Naive thymus-derived CD8-positive, alpha-beta T cell (primary cell): ENCODE measurements at regions not wholly inside any gene's neighbourhood (a gene's known extent, or its start where the extent isn't known, plus 50 kb on each side); places are given as distances from the start of the nearest gene placed in this dataset.

Source experiments
- ATAC-seq, 2 donors: fragments of 150-1000 bp; cut with Tn5 transposase in 1 of 2; sonication (Bioruptor Pico), chemical (Tn5 transposase) in 1 of 2; 1 replicate in 1 of 2; 2 replicates in 1 of 2; pipeline ENCODE4 v1.10.0; 2021; ENCODE audit warnings: mild to moderate bottlenecking in 2 of 2, moderate library complexity in 2 of 2
- POLR2A ChIA-PET: fragments of 350-600 bp; sonication (Branson Sonifier 250); formaldehyde crosslinking; loops from one replicate; lab custom pipeline; 2021; ENCODE audit warnings: antibody characterized with exemption; lab: Charles Lee
- DNase-seq, 10 donors: peaks; one replicate each; pipeline versions ENCODE4 v3.0.0 to v3.0.0-alpha.2; 2020 to 2022
- H3K27ac Mint-ChIP-seq, 10 donors: one replicate each; pipeline ENCODE4 v1.8.0; 2020 to 2022; ENCODE audit warnings: mild to moderate bottlenecking in 10 of 10, mixed read lengths in 10 of 10, moderate library complexity in 4 of 10, inconsistent platforms in 1 of 10
- H3K27me3 Mint-ChIP-seq, 5 donors: one replicate each; pipeline ENCODE4 v1.8.0; 2021 to 2022; ENCODE audit warnings: mixed read lengths in 5 of 5
- H3K36me3 Mint-ChIP-seq, 3 donors: one replicate each; pipeline ENCODE4 v1.8.0; 2020 to 2022; ENCODE audit warnings: mixed read lengths in 3 of 3, mild to moderate bottlenecking in 2 of 3, inconsistent platforms in 1 of 3
- H3K4me1 Mint-ChIP-seq, 4 donors: one replicate each; pipeline ENCODE4 v1.8.0; 2021 to 2022; ENCODE audit warnings: mixed read lengths in 4 of 4
- H3K4me3 Mint-ChIP-seq, 10 donors: one replicate each; pipeline ENCODE4 v1.8.0; 2020 to 2022; ENCODE audit warnings: mild to moderate bottlenecking in 10 of 10, mixed read lengths in 10 of 10, moderate library complexity in 6 of 10, inconsistent platforms in 1 of 10
- H3K9me3 Mint-ChIP-seq, 9 donors: one replicate each; pipeline ENCODE4 v1.8.0; 2020 to 2022; ENCODE audit warnings: mixed read lengths in 9 of 9, mild to moderate bottlenecking in 3 of 9, inconsistent platforms in 1 of 9, moderate library complexity in 1 of 9

DNA sequence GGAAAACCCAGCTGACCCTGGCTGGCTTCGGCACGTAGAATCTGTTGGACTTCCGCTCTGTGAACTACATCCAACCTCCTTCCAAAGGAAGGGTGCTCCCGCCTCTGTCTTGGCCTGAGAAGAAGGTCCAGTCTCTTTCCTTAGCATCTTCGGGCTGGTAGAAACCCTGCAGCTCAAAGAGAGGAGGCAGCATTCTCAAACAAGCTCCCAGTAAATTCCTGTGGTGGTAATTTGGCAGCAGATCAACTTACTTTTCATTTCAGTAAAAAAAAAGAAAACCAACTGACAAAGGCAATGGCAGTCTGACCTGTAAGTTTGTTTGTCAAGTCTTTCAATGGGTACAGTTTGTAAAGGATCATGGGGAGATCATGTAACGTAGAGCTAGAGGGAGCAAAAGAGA lies 176.7 kb downstream of the MED10 start:
- H3K27ac Mint-ChIP-seq = no peak overlapping the region
- no peak for ATAC-seq
- no peaks in the 10 kb centered on the region for H3K4me1 Mint-ChIP-seq
- peaks cover 0 to 6% (median 0%) of the 10 kb centered on the region in 3 donors for H3K36me3 Mint-ChIP-seq
- DNase-seq = no peak
- peaks cover 0 to 32% (median 14%) of the 10 kb centered on the region in 5 donors for H3K27me3 Mint-ChIP-seq
- POLR2A ChIA-PET = no interaction called here
- H3K4me3 Mint-ChIP-seq = no peak overlapping the region
- peaks cover 0 to 9% (median 0%) of the 10 kb centered on the region in 9 donors for H3K9me3 Mint-ChIP-seq

DNA sequence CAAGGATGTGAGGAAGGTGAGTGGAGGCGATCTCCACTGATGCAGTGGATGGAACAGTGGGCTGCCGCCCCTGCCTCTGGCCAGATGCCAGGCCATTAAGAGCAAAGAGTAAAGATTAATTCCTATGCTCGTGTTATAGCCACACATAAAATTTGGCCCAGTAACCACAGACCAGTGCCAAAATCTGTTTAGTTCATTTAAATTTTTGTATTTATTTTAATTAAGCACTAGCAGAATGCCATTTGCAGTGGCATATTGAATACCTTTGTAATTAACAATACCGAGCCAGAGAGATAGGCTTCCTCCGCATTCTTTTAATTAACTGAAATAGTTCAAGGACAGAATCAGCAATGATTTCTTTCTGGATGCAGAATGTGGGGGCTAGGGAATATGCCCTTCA lies 179.8 kb downstream of the MED10 start:
- Mint-ChIP-seq H3K27me3 (peaks cover 0 to 32% (median 9%) of the 10 kb centered on the region in 5 donors), H3K36me3 (peaks cover 0 to 6% (median 0%) of the 10 kb centered on the region in 3 donors), H3K4me1 (peaks cover 1 to 8% (median 2%) of the 10 kb centered on the region in 4 donors), H3K4me3 (no peak overlapping the region), H3K27ac (no peak overlapping the region), H3K9me3 (peaks cover 0 to 9% (median 0%) of the 10 kb centered on the region in 9 donors)
- ATAC-seq (no peak), DNase-seq (no peak)
- POLR2A ChIA-PET = no interaction called here

DNA sequence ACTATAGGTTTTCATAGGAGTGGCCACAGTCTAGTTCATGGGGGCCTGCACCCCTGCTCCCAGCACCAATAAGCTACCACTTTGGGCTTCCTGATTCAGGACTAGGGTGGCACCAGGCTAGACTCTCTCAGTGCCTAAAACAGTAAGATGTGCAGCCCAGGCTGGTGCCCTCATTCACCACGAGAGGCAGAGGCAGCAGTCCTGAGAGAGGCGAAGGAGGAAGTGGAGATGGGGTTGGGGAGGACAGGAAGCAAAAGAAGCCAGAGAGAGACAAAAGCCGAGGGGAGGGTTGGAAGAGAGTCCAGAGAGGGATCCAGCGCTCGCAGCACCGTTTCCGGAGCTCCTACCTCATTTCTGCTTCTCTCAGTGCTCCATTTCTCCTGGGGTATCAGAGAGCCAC lies 180.9 kb downstream of the MED10 start:
- Mint-ChIP-seq H3K27ac (no peak overlapping the region), H3K36me3 (peaks cover 0 to 6% (median 0%) of the 10 kb centered on the region in 3 donors), H3K27me3 (peaks cover 0 to 32% (median 9%) of the 10 kb centered on the region in 5 donors), H3K4me3 (no peak overlapping the region), H3K9me3 (peaks cover 0 to 9% (median 0%) of the 10 kb centered on the region in 9 donors), H3K4me1 (peaks cover 1 to 8% (median 2%) of the 10 kb centered on the region in 4 donors)
- DNase-seq = no peak
- no peak for ATAC-seq
- POLR2A ChIA-PET = no interaction called here

DNA sequence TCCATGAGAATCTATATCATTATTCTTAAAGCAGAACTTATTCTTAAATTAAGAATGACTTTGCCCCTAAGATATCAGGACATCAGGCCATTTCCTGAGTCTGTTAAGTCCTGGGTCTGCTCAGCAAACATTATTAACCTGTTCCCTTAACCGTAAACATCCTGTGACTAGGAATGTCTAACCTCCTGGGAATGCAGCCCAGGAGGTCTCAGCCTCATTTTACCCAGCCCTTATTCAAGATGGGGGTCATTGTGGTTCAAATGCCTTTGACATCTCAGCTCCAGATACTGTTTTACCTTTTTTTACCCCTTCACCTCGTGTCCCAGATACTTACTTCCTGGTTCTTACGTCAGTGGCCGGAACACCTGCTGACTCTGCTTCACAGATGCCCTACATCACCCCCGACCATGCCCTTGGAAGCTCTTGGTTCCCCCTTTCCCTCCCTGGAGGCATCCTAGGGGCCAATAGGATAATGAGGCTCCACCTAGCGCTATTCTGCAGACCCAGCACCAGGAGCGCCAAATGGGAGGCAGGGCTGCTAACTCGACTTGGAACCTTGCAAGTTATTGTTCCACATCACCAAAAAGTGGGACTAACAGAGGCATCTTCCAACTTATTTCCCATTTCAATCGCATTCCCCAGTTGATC lies 182.5 kb downstream of the MED10 start:
- peaks cover 0 to 6% (median 0%) of the 10 kb centered on the region in 9 donors for H3K9me3 Mint-ChIP-seq
- ATAC-seq (no peak), DNase-seq (no peak)
- POLR2A ChIA-PET = no interaction called here
- no peak overlapping the region for H3K4me3 Mint-ChIP-seq
- H3K36me3 Mint-ChIP-seq = peaks cover 0 to 6% (median 0%) of the 10 kb centered on the region in 3 donors
- H3K27me3 Mint-ChIP-seq = peaks cover 0 to 26% (median 8%) of the 10 kb centered on the region in 5 donors
- H3K4me1 Mint-ChIP-seq = peaks cover 1 to 8% (median 2%) of the 10 kb centered on the region in 4 donors
- no peak overlapping the region for H3K27ac Mint-ChIP-seq

DNA sequence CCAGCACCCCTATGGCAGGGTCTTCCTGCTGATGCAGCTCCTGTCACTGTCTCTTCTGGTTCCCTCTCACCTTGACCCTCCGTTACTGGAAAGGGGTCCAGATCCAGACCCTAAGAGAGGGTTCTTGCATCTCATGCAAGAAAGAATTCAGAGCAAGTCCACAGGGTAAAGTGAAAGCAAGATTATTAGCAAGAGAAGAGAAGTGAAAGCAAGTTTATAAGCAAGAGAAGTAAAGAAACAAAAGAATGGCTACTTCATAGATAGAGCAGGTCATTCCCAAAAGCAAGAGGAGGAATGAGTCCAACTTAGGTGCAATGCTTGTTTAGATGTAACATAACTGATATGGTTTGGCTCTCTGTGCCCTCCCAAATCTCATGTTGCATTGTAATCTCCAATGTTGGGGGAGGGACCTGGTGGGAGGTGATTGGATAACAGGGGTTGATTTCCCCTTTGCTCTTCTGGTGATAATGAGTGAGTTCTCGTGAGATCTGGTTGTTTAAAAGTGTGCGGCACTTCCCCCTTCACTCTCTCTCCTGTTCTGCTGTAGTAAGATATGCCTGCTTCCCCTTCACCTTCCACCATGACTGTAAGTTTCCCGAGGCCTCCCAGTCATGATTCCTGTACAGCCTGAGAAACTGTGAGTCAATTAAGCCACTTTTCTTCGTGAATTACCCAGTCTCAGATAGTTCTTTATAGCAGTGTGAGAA lies 183.3 kb downstream of the MED10 start:
- Mint-ChIP-seq H3K27me3 (peaks cover 0 to 20% (median 5%) of the 10 kb centered on the region in 5 donors), H3K9me3 (peaks cover 0 to under 1% (median 0%) of the 10 kb centered on the region in 9 donors), H3K36me3 (no peaks in the 10 kb centered on the region), H3K27ac (no peak overlapping the region), H3K4me1 (peaks cover 1 to 8% (median 2%) of the 10 kb centered on the region in 4 donors), H3K4me3 (no peak overlapping the region)
- POLR2A ChIA-PET = no interaction called here
- ATAC-seq = no peak
- no peak for DNase-seq

DNA sequence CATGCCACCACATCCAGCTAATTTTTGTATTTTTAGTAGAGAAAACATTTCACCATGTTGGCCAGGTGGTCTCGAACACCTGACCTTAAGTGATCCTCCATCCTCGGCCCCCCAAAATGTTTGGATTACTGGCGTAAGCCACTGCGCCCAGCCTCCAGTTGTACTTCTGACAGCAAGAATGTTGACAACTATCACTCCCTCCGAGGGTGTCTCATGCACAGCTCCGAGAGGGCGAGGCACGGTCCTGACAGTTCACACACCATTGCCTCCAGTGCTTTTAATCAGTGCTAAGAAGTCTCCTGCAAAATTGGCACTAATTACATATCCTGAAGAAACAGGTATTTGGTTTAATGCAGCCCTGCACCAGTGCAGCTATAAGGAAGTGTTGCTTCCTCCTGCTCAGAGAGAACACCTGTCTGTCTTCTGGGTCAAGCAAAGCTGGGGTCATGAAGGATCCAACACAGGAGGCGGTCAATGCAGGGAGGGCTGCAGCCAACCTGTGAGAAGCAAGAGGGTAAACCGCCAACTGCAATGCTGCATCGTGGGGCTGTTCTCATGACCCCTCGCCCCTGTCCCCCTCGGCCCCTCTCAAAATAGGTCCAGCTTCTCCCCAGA lies 184.0 kb downstream of the MED10 start:
- DNase-seq (no peak), ATAC-seq (no peak)
- Mint-ChIP-seq H3K36me3 (no peaks in the 10 kb centered on the region), H3K4me1 (peaks cover 1 to 8% (median 2%) of the 10 kb centered on the region in 4 donors), H3K4me3 (no peak overlapping the region), H3K27me3 (peaks cover 0 to 20% (median 4%) of the 10 kb centered on the region in 5 donors), H3K9me3 (no peaks in the 10 kb centered on the region), H3K27ac (no peak overlapping the region)
- POLR2A ChIA-PET = no interaction called here

DNA sequence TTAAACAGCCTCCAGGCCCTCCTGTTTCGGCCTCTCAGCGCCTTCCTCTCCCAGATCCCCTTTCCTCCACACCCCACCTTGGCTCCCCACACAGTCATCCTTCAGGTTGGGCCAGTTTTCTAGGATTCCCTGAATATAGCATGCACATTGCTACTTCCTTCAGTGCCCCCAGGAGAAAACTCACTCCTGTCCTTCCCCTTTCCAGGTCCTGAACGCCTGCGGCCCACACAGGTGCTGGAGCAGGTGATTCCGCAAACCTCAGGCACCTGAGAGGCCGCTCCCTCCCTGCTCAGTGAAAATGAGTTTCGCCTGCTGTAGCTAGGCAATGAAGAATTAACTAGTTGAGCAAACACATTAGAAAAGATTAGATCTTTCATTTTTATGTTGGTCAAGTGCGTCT lies 185.0 kb downstream of the MED10 start:
- ATAC-seq = no peak
- POLR2A ChIA-PET = no interaction called here
- Mint-ChIP-seq H3K4me1 (peaks cover 1 to 8% (median 2%) of the 10 kb centered on the region in 4 donors), H3K4me3 (no peak overlapping the region), H3K36me3 (no peaks in the 10 kb centered on the region), H3K27ac (no peak overlapping the region), H3K27me3 (peaks cover 0 to 15% (median 4%) of the 10 kb centered on the region in 5 donors), H3K9me3 (no peaks in the 10 kb centered on the region)
- DNase-seq = no peak

DNA sequence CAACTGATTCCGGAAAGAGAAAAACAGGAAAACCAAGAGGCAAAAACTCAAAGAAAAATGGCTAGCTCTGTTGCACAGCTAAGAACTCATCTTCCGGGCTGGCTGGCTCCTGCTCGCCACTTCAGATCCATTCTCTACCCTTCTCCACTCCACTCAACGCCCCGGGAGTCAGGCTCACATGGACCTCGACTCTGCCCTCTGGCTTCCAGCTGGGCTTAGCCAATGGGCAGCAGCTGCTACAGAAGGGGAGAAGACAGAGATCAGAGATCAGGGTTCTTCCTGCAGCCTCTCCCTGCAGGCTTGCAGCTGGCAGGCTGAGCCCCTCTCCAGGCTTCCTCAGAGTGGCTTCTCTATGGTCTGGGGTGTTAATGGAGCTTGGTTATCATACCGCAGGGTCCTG lies 187.5 kb downstream of the MED10 start:
- Mint-ChIP-seq H3K4me3 (no peak overlapping the region), H3K9me3 (no peaks in the 10 kb centered on the region), H3K4me1 (peaks cover 1 to 8% (median 2%) of the 10 kb centered on the region in 4 donors), H3K27me3 (peaks cover 0 to 9% (median 0%) of the 10 kb centered on the region in 5 donors), H3K27ac (no peak overlapping the region), H3K36me3 (no peaks in the 10 kb centered on the region)
- no peak for DNase-seq
- POLR2A ChIA-PET = no interaction called here
- ATAC-seq = no peak

DNA sequence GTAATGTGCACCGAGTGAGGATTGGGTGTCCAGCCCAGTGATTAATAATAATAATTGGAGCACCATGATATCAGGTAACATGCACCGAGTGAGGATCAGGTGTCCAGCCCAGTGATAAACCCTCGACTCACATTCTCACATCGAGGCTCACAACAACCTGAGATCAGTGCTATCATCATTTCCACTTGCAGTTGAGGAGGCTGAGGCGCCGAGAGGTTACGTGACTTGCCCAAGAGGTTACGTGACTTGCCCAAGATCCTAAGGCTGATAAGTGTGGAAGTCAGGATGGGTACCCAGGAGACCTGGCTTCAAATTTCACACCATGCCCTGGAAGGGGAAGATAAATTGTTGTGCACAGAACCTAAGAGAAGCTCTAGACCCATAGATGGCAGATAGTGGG lies 189.4 kb downstream of the MED10 start:
- POLR2A ChIA-PET = no interaction called here
- ATAC-seq (no peak), DNase-seq (no peak)
- H3K27me3 Mint-ChIP-seq = peaks cover 0 to 18% (median 1%) of the 10 kb centered on the region in 5 donors
- peaks cover 0 to 2% (median 0%) of the 10 kb centered on the region in 4 donors for H3K4me1 Mint-ChIP-seq
- H3K36me3 Mint-ChIP-seq = no peaks in the 10 kb centered on the region
- H3K27ac Mint-ChIP-seq = no peak overlapping the region
- no peak overlapping the region for H3K4me3 Mint-ChIP-seq
- H3K9me3 Mint-ChIP-seq = no peaks in the 10 kb centered on the region

DNA sequence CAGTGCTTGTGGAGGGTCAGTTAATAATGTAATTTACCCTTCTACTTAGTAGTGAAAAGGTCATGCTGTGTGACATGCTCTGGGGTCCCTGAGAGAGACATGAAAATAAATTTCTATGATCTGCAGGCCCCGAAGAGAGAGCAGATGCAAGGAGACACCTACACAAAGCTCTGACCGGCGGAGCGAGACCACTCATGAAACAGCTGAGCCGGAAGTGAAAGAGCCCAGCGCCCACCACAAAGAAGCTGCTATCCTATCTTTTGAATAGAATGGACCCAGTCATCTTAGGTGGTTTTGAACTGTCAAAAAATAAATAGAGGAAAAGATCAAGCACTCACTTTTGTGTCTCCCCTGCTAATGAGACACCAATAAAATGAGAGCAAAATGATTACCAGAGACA lies 190.0 kb downstream of the MED10 start:
- DNase-seq (no peak), ATAC-seq (no peak)
- Mint-ChIP-seq H3K27me3 (peaks cover 0 to 19% (median 0%) of the 10 kb centered on the region in 5 donors), H3K36me3 (no peaks in the 10 kb centered on the region), H3K4me3 (no peak overlapping the region), H3K9me3 (no peaks in the 10 kb centered on the region), H3K27ac (no peak overlapping the region), H3K4me1 (peaks cover 0 to 2% (median 0%) of the 10 kb centered on the region in 4 donors)
- POLR2A ChIA-PET = no interaction called here

DNA sequence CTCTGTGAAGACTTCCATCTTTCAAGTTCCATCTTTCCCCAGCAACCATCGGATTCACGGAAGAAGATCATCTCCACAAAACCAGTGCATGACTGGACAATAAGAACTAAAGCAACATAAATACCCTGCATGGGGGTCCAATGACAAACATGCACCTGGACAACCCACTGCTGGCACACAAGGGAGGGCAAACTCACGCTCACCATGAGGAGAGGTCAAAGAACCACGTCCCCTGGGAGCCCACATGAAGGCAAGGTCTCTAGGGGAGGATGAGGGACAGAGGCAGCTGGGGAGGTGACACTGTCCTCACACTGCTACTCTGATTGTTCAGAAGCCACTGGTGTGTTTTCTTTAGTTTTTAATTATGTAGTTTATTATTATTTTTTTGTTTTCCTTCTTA lies 190.8 kb downstream of the MED10 start:
- DNase-seq = no peak
- Mint-ChIP-seq H3K36me3 (no peaks in the 10 kb centered on the region), H3K4me3 (no peak overlapping the region), H3K4me1 (peaks cover 0 to 2% (median 0%) of the 10 kb centered on the region in 4 donors), H3K27ac (no peak overlapping the region), H3K27me3 (peaks cover 0 to 19% (median 0%) of the 10 kb centered on the region in 5 donors), H3K9me3 (no peaks in the 10 kb centered on the region)
- ATAC-seq = no peak
- POLR2A ChIA-PET = no interaction called here

DNA sequence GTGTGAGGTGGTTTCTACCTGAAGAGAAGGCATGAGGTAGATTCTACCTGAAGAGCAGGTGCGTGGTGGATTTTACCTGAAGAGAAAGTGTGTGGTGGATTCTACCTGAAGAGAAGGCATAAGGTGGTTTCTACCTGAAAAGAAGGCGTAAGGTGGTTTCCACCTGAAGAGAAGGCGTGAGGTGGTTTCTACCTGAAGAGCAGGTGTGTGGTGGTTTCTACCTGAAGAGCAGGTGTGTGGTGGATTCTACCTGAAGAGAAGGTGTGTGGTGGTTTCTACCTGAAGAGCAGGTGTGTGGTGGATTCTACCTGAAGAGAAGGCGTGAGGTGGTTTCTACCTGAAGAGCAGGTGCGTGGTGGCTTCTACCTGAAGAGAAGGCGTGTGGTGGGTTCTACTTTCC lies 192.8 kb downstream of the MED10 start:
- peaks cover 0 to 34% (median 3%) of the 10 kb centered on the region in 5 donors for H3K27me3 Mint-ChIP-seq
- H3K36me3 Mint-ChIP-seq = no peaks in the 10 kb centered on the region

DNA sequence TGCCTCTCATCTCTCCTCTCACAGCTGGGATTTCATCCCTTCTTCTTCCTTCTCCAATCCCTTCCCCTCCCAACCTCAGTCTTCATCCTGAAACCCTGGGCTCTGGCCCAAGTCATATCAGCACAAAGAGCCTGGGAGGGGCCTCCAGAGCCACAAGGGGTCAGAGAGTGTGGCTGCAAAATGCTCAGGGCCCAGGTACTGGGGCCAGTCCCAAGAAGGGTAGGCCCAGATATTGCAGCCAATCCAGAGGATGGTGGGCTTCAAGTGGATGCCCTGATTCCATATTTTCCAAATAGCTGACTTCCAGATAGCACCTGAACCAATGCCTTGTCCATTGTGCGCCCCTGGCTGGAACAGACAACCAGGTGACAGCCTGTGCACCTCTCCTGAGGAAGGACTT lies 193.9 kb downstream of the MED10 start:
- POLR2A ChIA-PET = no interaction called here
- Mint-ChIP-seq H3K9me3 (no peaks in the 10 kb centered on the region), H3K4me3 (no peak overlapping the region), H3K36me3 (no peaks in the 10 kb centered on the region), H3K27me3 (peaks cover 0 to 34% (median 8%) of the 10 kb centered on the region in 5 donors), H3K27ac (no peak overlapping the region), H3K4me1 (peaks cover 0 to 2% (median 0%) of the 10 kb centered on the region in 4 donors)
- ATAC-seq (no peak), DNase-seq (no peak)

More for the DNA sequence above, 192.8 kb downstream of the MED10 start:
- POLR2A ChIA-PET = no interaction called here
- H3K4me1 Mint-ChIP-seq = peaks cover 0 to 2% (median 0%) of the 10 kb centered on the region in 4 donors
- no peak overlapping the region for H3K4me3 Mint-ChIP-seq
- no peak overlapping the region for H3K27ac Mint-ChIP-seq
- no peak for DNase-seq
- no peaks in the 10 kb centered on the region for H3K9me3 Mint-ChIP-seq
- ATAC-seq = no peak
